ENCODE measurements at regions not wholly inside any gene's neighbourhood (a gene's known extent, or its start where the extent isn't known, plus 50 kb on each side); places are given as distances from the start of the nearest gene placed in this dataset.

GRCh38 chr2:199602271-199602895 is 144.6 kb upstream of the SATB2 start:
- Mint-ChIP-seq H3K4me1 (peaks cover 5% of the 10 kb centered on the region), H3K27ac (no peak overlapping the region), H3K27me3 (peaks cover 6% of the 10 kb centered on the region), H3K36me3 (no peaks in the 10 kb centered on the region), H3K4me3 (no peak overlapping the region), H3K9me3 (no peaks in the 10 kb centered on the region)
- DNase-seq, result no peak

- Mint-ChIP-seq H3K27ac (no peak overlapping the region), H3K4me3 (no peak overlapping the region), H3K4me1 (no peaks in the 10 kb centered on the region), H3K36me3 (no peaks in the 10 kb centered on the region), H3K9me3 (no peaks in the 10 kb centered on the region), H3K27me3 (no peaks in the 10 kb centered on the region)
- DNase-seq, result no peak
Observed at GRCh38 chr2:199596549-199596948, 138.8 kb upstream of the SATB2 start.

- H3K27ac Mint-ChIP-seq, result no peak overlapping the region
- H3K27me3 Mint-ChIP-seq, result no peaks in the 10 kb centered on the region
- no peaks in the 10 kb centered on the region for H3K9me3 Mint-ChIP-seq
- H3K4me1 Mint-ChIP-seq, result no peaks in the 10 kb centered on the region
- DNase-seq, result no peak
- no peaks in the 10 kb centered on the region for H3K36me3 Mint-ChIP-seq
- no peak overlapping the region for H3K4me3 Mint-ChIP-seq
Observed at GRCh38 chr2:199594443-199594842, 136.7 kb upstream of the SATB2 start.

- no peaks in the 10 kb centered on the region for H3K27me3 Mint-ChIP-seq
- no peak overlapping the region for H3K4me3 Mint-ChIP-seq
- H3K4me1 Mint-ChIP-seq, result no peaks in the 10 kb centered on the region
- no peaks in the 10 kb centered on the region for H3K9me3 Mint-ChIP-seq
- no peak for DNase-seq
- no peaks in the 10 kb centered on the region for H3K36me3 Mint-ChIP-seq
- no peak overlapping the region for H3K27ac Mint-ChIP-seq
Observed at GRCh38 chr2:199591826-199592225, 134.1 kb upstream of the SATB2 start.

GRCh38 chr2:199590321-199591203 is 132.8 kb upstream of the SATB2 start:
- no peaks in the 10 kb centered on the region for H3K36me3 Mint-ChIP-seq
- no peaks in the 10 kb centered on the region for H3K27me3 Mint-ChIP-seq
- H3K27ac Mint-ChIP-seq, result no peak overlapping the region
- H3K4me1 Mint-ChIP-seq, result no peaks in the 10 kb centered on the region
- no peak overlapping the region for H3K4me3 Mint-ChIP-seq
- no peak for DNase-seq
- H3K9me3 Mint-ChIP-seq, result no peaks in the 10 kb centered on the region

GRCh38 chr2:199589306-199589705 is 131.6 kb upstream of the SATB2 start:
- Mint-ChIP-seq H3K27ac (no peak overlapping the region), H3K27me3 (no peaks in the 10 kb centered on the region), H3K4me3 (no peak overlapping the region), H3K9me3 (no peaks in the 10 kb centered on the region), H3K4me1 (no peaks in the 10 kb centered on the region), H3K36me3 (no peaks in the 10 kb centered on the region)
- DNase-seq, result no peak

GRCh38 chr2:199588054-199588453 is 130.3 kb upstream of the SATB2 start:
- Mint-ChIP-seq H3K4me1 (no peaks in the 10 kb centered on the region), H3K27ac (no peak overlapping the region), H3K27me3 (no peaks in the 10 kb centered on the region), H3K9me3 (no peaks in the 10 kb centered on the region), H3K36me3 (no peaks in the 10 kb centered on the region), H3K4me3 (no peak overlapping the region)
- no peak for DNase-seq

GRCh38 chr2:199586646-199587045 is 128.9 kb upstream of the SATB2 start:
- H3K27me3 Mint-ChIP-seq, result peaks cover 9% of the 10 kb centered on the region
- H3K4me1 Mint-ChIP-seq, result no peaks in the 10 kb centered on the region
- no peaks in the 10 kb centered on the region for H3K9me3 Mint-ChIP-seq
- no peak for DNase-seq
- no peak overlapping the region for H3K4me3 Mint-ChIP-seq
- H3K27ac Mint-ChIP-seq, result no peak overlapping the region
- no peaks in the 10 kb centered on the region for H3K36me3 Mint-ChIP-seq

- Mint-ChIP-seq H3K4me3 (no peak overlapping the region), H3K27me3 (peaks cover 12% of the 10 kb centered on the region), H3K4me1 (no peaks in the 10 kb centered on the region), H3K27ac (no peak overlapping the region), H3K36me3 (no peaks in the 10 kb centered on the region), H3K9me3 (no peaks in the 10 kb centered on the region)
- no peak for DNase-seq
Observed at GRCh38 chr2:199583676-199584075, 125.9 kb upstream of the SATB2 start.

GRCh38 chr2:199581935-199582360 is 124.2 kb upstream of the SATB2 start:
- DNase-seq, result no peak
- Mint-ChIP-seq H3K27me3 (peaks cover 12% of the 10 kb centered on the region), H3K4me1 (no peaks in the 10 kb centered on the region), H3K9me3 (no peaks in the 10 kb centered on the region), H3K27ac (no peak overlapping the region), H3K4me3 (no peak overlapping the region), H3K36me3 (no peaks in the 10 kb centered on the region)

- H3K9me3 Mint-ChIP-seq, result no peaks in the 10 kb centered on the region
- H3K27me3 Mint-ChIP-seq, result peaks cover 12% of the 10 kb centered on the region
- no peak overlapping the region for H3K27ac Mint-ChIP-seq
- no peak overlapping the region for H3K4me3 Mint-ChIP-seq
- H3K4me1 Mint-ChIP-seq, result no peaks in the 10 kb centered on the region
- H3K36me3 Mint-ChIP-seq, result no peaks in the 10 kb centered on the region
- DNase-seq, result no peak
Observed at GRCh38 chr2:199581408-199581807, 123.7 kb upstream of the SATB2 start.

GRCh38 chr2:199575416-199575815 is 117.7 kb upstream of the SATB2 start:
- Mint-ChIP-seq H3K4me3 (no peak overlapping the region), H3K27ac (no peak overlapping the region), H3K9me3 (no peaks in the 10 kb centered on the region), H3K27me3 (peaks cover 9% of the 10 kb centered on the region), H3K36me3 (no peaks in the 10 kb centered on the region), H3K4me1 (no peaks in the 10 kb centered on the region)
- no peak for DNase-seq

GRCh38 chr2:199572571-199572970 is 114.8 kb upstream of the SATB2 start:
- Mint-ChIP-seq H3K27ac (no peak overlapping the region), H3K27me3 (peaks cover 9% of the 10 kb centered on the region), H3K36me3 (no peaks in the 10 kb centered on the region)

GRCh38 chr2:199570934-199571333 is 113.2 kb upstream of the SATB2 start:
- H3K27me3 Mint-ChIP-seq, result peaks cover 9% of the 10 kb centered on the region
- H3K4me3 Mint-ChIP-seq, result no peak overlapping the region
- no peaks in the 10 kb centered on the region for H3K9me3 Mint-ChIP-seq
- no peaks in the 10 kb centered on the region for H3K4me1 Mint-ChIP-seq
- no peak for DNase-seq
- no peak overlapping the region for H3K27ac Mint-ChIP-seq
- no peaks in the 10 kb centered on the region for H3K36me3 Mint-ChIP-seq

More at GRCh38 chr2:199572571-199572970, 114.8 kb upstream of the SATB2 start:
- DNase-seq, result no peak
- Mint-ChIP-seq H3K4me3 (no peak overlapping the region), H3K9me3 (no peaks in the 10 kb centered on the region), H3K4me1 (no peaks in the 10 kb centered on the region)

GRCh38 chr2:199569336-199569735 is 111.6 kb upstream of the SATB2 start:
- Mint-ChIP-seq H3K36me3 (no peaks in the 10 kb centered on the region), H3K4me1 (no peaks in the 10 kb centered on the region), H3K4me3 (no peak overlapping the region), H3K27ac (no peak overlapping the region), H3K27me3 (peaks cover 9% of the 10 kb centered on the region), H3K9me3 (no peaks in the 10 kb centered on the region)
- no peak for DNase-seq

- Mint-ChIP-seq H3K27me3 (no peaks in the 10 kb centered on the region), H3K4me3 (no peak overlapping the region), H3K9me3 (peaks cover 3% of the 10 kb centered on the region), H3K4me1 (no peaks in the 10 kb centered on the region), H3K36me3 (no peaks in the 10 kb centered on the region), H3K27ac (no peak overlapping the region)
- no peak for DNase-seq
Observed at GRCh38 chr2:199558156-199558555, 100.4 kb upstream of the SATB2 start.
